ENCODE measurements at regions not wholly inside any gene's neighbourhood (a gene's known extent, or its start where the extent isn't known, plus 50 kb on each side); places are given as distances from the start of the nearest gene placed in this dataset.

DNA sequence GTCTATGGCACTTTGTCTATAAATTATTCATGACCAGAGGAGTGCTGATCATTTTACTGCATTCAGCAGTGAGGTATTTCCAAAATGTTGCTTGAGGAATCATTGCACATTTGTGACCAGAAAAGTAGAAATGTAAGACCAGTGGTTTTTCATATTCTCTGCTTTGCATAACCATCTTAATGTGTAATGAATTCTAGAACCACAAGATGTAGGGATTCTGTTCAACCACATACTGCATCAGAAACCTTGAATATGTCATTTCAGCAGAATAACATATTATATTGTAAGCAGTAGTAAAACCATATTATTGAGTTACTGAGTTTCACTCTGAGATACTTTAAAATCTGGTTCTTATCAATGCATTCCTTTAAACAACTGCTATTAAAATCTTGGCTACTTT lies 1243.4 kb downstream of the MAT2B start:
- TF ChIP-seq, protein P1, sequence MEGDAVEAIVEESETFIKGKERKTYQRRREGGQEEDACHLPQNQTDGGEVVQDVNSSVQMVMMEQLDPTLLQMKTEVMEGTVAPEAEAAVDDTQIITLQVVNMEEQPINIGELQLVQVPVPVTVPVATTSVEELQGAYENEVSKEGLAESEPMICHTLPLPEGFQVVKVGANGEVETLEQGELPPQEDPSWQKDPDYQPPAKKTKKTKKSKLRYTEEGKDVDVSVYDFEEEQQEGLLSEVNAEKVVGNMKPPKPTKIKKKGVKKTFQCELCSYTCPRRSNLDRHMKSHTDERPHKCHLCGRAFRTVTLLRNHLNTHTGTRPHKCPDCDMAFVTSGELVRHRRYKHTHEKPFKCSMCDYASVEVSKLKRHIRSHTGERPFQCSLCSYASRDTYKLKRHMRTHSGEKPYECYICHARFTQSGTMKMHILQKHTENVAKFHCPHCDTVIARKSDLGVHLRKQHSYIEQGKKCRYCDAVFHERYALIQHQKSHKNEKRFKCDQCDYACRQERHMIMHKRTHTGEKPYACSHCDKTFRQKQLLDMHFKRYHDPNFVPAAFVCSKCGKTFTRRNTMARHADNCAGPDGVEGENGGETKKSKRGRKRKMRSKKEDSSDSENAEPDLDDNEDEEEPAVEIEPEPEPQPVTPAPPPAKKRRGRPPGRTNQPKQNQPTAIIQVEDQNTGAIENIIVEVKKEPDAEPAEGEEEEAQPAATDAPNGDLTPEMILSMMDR (conservative IDR thresholded peaks at IDR 0.05; ENCODE audit: control insufficient read depth, insufficient read depth, low read depth, low read length), result no peak

DNA sequence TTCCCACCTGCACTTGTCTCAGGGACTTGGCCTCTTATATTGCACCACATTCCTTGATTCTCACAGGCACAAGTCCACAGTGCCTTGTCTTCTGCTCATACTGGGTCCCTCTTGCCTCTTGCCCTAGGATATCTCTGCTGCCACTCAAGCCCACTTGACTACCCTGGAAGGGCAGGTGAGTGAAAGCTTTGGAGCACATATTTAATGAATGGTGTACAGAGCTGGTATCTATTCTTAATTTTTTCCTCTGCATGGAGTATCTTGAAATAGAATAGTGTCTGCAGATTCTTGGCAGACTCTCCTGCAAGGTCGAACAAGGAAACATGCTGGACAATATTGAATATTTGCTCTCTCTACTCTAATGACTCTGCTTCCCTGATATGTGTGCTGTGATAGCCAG lies 1248.0 kb downstream of the MAT2B start:
- TF ChIP-seq, protein P1 (conservative IDR thresholded peaks at IDR 0.05; ENCODE audit: control insufficient read depth, insufficient read depth, low read depth, low read length), result no peak
- no peak for DNase-seq (ENCODE audit: low read depth)
- no peak overlapping the region for H3K4me3 ChIP-seq (ENCODE audit: control insufficient read depth, low read depth, low read length)

More for the DNA sequence above, 1243.4 kb downstream of the MAT2B start:
- no peak for DNase-seq (ENCODE audit: low read depth)
- no peak overlapping the region for H3K4me3 ChIP-seq (ENCODE audit: control insufficient read depth, low read depth, low read length)

DNA sequence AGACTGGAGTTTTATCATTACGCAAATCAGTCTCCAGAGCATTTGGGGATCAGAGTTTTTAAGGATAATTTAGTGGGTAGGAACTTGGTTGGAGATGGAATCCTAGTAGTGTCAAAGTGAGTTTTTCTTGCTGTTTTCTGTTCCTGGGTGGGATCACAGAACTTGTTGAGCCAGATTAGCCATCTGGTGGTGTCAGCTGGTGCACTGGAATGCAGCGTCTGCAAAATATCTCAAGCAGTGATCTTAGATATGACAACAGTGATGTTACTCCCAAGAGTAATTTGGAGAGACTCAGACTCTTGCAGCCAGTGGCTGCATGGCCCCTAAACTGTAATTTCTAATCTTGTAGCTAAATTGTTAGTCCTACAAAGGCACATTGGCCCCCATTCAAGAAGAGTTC lies 1257.8 kb downstream of the MAT2B start:
- TF ChIP-seq, protein P1 (conservative IDR thresholded peaks at IDR 0.05; ENCODE audit: control insufficient read depth, insufficient read depth, low read depth, low read length), result no peak
- H3K4me3 ChIP-seq (ENCODE audit: control insufficient read depth, low read depth, low read length), result no peak overlapping the region
- no peak for DNase-seq (ENCODE audit: low read depth)

DNA sequence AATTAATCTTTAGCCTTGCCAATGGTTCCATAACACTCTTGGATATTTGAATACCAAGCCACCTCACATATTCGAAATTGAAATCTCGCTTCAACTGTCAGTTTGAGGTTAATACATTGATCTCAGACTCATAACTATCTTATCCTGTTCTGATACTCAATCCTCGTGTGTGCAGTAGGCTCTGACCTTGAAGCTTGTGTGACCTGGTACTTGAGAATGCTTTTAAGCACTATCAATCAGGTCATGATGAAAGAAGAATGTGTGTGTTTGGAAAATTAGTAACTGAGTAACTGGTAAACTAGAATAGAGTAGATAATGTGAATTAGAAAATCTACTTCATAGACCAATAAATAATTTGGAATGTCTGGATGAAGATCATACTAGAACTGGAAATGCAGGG lies 1266.7 kb downstream of the MAT2B start:
- H3K4me3 ChIP-seq (ENCODE audit: control insufficient read depth, low read depth, low read length), result no peak overlapping the region
- no peak for DNase-seq (ENCODE audit: low read depth)
- TF ChIP-seq, protein P1 (conservative IDR thresholded peaks at IDR 0.05; ENCODE audit: control insufficient read depth, insufficient read depth, low read depth, low read length), result no peak

DNA sequence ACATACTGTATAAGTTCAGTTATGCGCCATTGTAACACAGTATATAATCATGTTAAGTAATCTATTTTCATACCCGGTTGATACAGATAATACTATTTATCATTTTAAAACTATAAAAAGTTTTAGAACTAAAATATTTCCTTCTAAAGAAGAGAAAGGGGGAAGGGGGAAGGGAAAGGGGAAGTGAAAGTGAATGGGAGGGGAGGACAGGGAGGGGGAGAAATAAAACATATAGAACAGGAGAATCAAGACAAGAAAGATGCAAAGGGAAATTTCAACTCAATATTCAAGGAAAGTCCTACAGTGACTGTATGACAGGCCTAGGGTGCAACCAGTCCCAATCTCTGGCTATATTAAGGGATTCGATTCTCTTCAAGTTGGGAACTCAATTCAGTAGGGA lies 1278.8 kb downstream of the MAT2B start:
- TF ChIP-seq, protein P1 (conservative IDR thresholded peaks at IDR 0.05; ENCODE audit: control insufficient read depth, insufficient read depth, low read depth, low read length), result no peak
- no peak overlapping the region for H3K4me3 ChIP-seq (ENCODE audit: control insufficient read depth, low read depth, low read length)
- DNase-seq (ENCODE audit: low read depth), result no peak

DNA sequence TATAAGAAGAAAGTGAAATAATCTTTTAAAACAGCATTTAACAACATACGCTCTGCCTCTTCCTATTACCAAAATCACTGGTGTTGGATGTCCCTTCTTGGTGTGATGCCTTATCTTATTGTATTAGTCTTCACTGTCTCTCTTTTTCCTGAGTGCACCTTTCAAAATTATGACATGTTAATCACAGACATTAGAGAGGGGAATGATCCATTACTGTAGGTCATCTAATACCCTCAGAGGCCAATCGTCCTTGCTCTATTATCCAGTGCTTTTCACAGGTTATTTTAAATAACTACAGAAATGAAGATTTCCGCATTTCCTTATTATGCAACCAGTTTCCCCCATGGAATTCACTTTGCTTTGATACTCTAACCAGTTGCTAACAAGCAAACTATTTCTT lies 1292.7 kb downstream of the MAT2B start:
- no peak overlapping the region for H3K4me3 ChIP-seq (ENCODE audit: control insufficient read depth, low read depth, low read length)
- TF ChIP-seq, protein P1 (conservative IDR thresholded peaks at IDR 0.05; ENCODE audit: control insufficient read depth, insufficient read depth, low read depth, low read length), result no peak
- no peak for DNase-seq (ENCODE audit: low read depth)

DNA sequence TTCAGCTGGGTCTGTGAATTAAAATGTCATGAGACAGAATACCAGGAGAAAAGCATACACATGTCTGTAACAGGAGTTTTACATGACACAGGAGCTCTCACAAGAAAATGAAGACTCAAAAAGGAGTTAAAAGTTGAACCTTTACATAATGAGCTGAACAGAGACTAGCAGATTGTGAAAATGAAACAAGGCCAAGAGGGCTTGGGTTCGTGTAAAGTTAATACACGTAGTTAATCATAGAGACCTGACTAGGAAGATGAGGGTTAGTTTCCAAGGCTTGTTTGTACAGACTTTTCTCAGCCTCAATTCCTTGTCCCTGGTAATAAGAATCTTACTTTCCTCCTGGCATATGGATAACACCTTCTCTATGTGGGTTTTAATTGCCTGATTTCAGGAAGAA lies 1294.0 kb downstream of the MAT2B start:
- TF ChIP-seq, protein P1 (conservative IDR thresholded peaks at IDR 0.05; ENCODE audit: control insufficient read depth, insufficient read depth, low read depth, low read length), result no peak
- no peak for DNase-seq (ENCODE audit: low read depth)
- no peak overlapping the region for H3K4me3 ChIP-seq (ENCODE audit: control insufficient read depth, low read depth, low read length)
